K562 (cell line): ENCODE measurements at regions not wholly inside any gene's neighbourhood (a gene's known extent, or its start where the extent isn't known, plus 50 kb on each side); places are given as distances from the start of the nearest gene placed in this dataset.

Experiments
- ATAC-seq: fragments of 200-7000 bp; cut with Tn5 transposase; 3 replicates; pipeline ENCODE4 v1.9.1; 2020; ENCODE audit warnings: moderate library complexity
- BruUV-seq: library from RNA; stranded (reverse); fragments of 400-500 nt; replicated peaks from 2 replicates; lab custom pipeline; 2021; lab: Mats Ljungman, UMichigan
- CTCF ChIA-PET: fragments of 300-600 bp; formaldehyde crosslinking; extraction: SDS; loops from one replicate; lab custom pipeline; 2021; ENCODE audit warnings: low intra/inter-chr PET ratio; lab: Yijun Ruan, JAX
- POLR2A ChIA-PET: fragments of 300-600, 350-650 bp; sonication (Branson Sonifier 250); formaldehyde crosslinking; extraction: SDS; loops from one replicate; lab custom pipeline; 2021; ENCODE audit warnings: antibody characterized with exemption, inconsistent platforms; lab: Yijun Ruan, JAX
- DNase-seq, 4 experiments: peaks; one replicate each; pipeline versions ENCODE4 v3.0.0 to v3.0.0-alpha.2; 2011 to 2018; ENCODE audit warnings: low spot score in 3 of 4, mixed read lengths in 3 of 4; ENCODE audit errors: extremely low read depth in 1 of 4
- FAIRE-seq: peaks from 2 replicates; lab custom pipeline; 2011; peaks lifted over from hg19 to GRCh38; lab: Jason Lieb, UNC
- H2AFZ ChIP-seq: 2 replicates; pipeline ENCODE4 v1.6.0; 2011; ENCODE audit warnings: low read depth, low read length, control low read depth, inconsistent platforms
- H3K27ac ChIP-seq: fragments of 200-600 bp; 3 replicates; pipeline ENCODE4 v1.8.0; 2011; ENCODE audit warnings: low read depth, mild to moderate bottlenecking, control low read depth, inconsistent platforms, low read length, moderate library complexity, mixed read lengths; ENCODE audit errors: extremely low read depth
- H3K27me3 ChIP-seq, 2 experiments: fragments of 300-600 bp in 1 of 2; 2 replicates in 1 of 2; 3 replicates in 1 of 2; pipeline versions ENCODE4 v1.6.0 to v1.8.0; 2011; ENCODE audit warnings: inconsistent platforms in 2 of 2, low read length in 2 of 2, mild to moderate bottlenecking in 1 of 2, mixed read lengths in 1 of 2, moderate library complexity in 1 of 2; ENCODE audit not compliant: control insufficient read depth in 2 of 2, insufficient read depth in 2 of 2
- H3K36me3 ChIP-seq: fragments of 300-600 bp; 3 replicates; pipeline ENCODE4 v1.8.0; 2011; ENCODE audit warnings: mild to moderate bottlenecking, low read length, inconsistent platforms; ENCODE audit not compliant: control insufficient read depth, insufficient read depth
- H3K4me1 ChIP-seq, 2 experiments: fragments of 200-600 bp in 1 of 2; replicated peaks in 1 of 2; 2 replicates in 1 of 2; 3 replicates in 1 of 2; pipeline versions ENCODE4 v1.5.1 to v1.8.0; 2011; ENCODE audit warnings: inconsistent platforms in 2 of 2, low read length in 2 of 2, mild to moderate bottlenecking in 1 of 2, mixed read lengths in 1 of 2, moderate library complexity in 1 of 2; ENCODE audit not compliant: control insufficient read depth in 2 of 2, insufficient read depth in 2 of 2
- H3K4me2 ChIP-seq: 2 replicates; pipeline ENCODE4 v1.6.1; 2011; ENCODE audit warnings: low read length, control low read depth, inconsistent platforms, mixed read lengths; ENCODE audit not compliant: insufficient read depth
- H3K4me3 ChIP-seq: fragments of 200-600 bp; sonication (generic), shearing (Covaris generic); 2 replicates; pipeline ENCODE4 v1.5.1; 2016; ENCODE audit warnings: control low read depth, inconsistent platforms
- H3K79me2 ChIP-seq: fragments of 200-600 bp; 3 replicates; pipeline ENCODE4 v1.8.0; 2011; ENCODE audit warnings: low read length, inconsistent platforms; ENCODE audit not compliant: control insufficient read depth, insufficient read depth
- H3K9ac ChIP-seq, 2 experiments: 2 replicates each; pipeline versions ENCODE4 v1.6.0 to v1.6.1; 2011; ENCODE audit warnings: low read depth in 2 of 2, low read length in 2 of 2, control low read depth in 1 of 2, inconsistent platforms in 1 of 2, mild to moderate bottlenecking in 1 of 2, mixed read lengths in 1 of 2; ENCODE audit not compliant: insufficient read depth in 1 of 2
- H3K9me1 ChIP-seq: one replicate; pipeline ENCODE4 v1.6.0; 2011; ENCODE audit warnings: inconsistent platforms, mild to moderate bottlenecking, low read length, moderate library complexity; ENCODE audit not compliant: control insufficient read depth, insufficient read depth
- H3K9me3 ChIP-seq: replicated peaks from 2 replicates; pipeline ENCODE4 v1.5.1; 2011; ENCODE audit warnings: low read depth, low read length, inconsistent platforms; ENCODE audit not compliant: control insufficient read depth, insufficient read depth
- H4K20me1 ChIP-seq: replicated peaks from 2 replicates; pipeline ENCODE4 v1.6.1; 2011; ENCODE audit warnings: low read length, inconsistent platforms, mixed read lengths; ENCODE audit not compliant: control insufficient read depth, insufficient read depth
- CREB3 ChIP-seq: fragments of 450-650 bp; conservative IDR thresholded peaks from 2 replicates; pipeline ENCODE4 v1.6.1; 2016; ENCODE audit warnings: missing genetic modification characterization, low read depth, mild to moderate bottlenecking, missing compliant biosample characterization, moderate library complexity
- HCFC1 ChIP-seq: IDR thresholded peaks from 2 replicates; pipeline ENCODE4 v1.6.1; 2012; ENCODE audit warnings: low read depth, low read length, improper control_type of control experiment
- ILK ChIP-seq: fragments of 450-650 bp; IDR thresholded peaks from 2 replicates; pipeline ENCODE4 v1.6.1; 2016; ENCODE audit warnings: missing genetic modification characterization, low read depth, mild to moderate bottlenecking, missing compliant biosample characterization, moderate library complexity, borderline replicate concordance
- MLLT1 ChIP-seq, 2 experiments: fragments of 450-650 bp; IDR thresholded peaks; 2 replicates each; pipeline ENCODE4 v1.6.1; 2016
- TAF9B ChIP-seq: fragments of 450-650 bp; IDR thresholded peaks from 2 replicates; pipeline ENCODE4 v1.6.1; 2018; ENCODE audit warnings: mild to moderate bottlenecking; ENCODE audit not compliant: partially characterized antibody
- TCF7L2 ChIP-seq: fragments of 150-350 bp; IDR thresholded peaks from 2 replicates; pipeline ENCODE4 v1.6.1; 2016; ENCODE audit warnings: low read depth, mild to moderate bottlenecking, low read length, moderate library complexity
- ZBTB1 ChIP-seq: sonication (generic); formaldehyde crosslinking; IDR thresholded peaks from 2 replicates; pipeline ENCODE4 v1.8.1; 2023; ENCODE audit warnings: missing genetic modification reagents, low read depth, mild to moderate bottlenecking, borderline replicate concordance
- ZNF583 ChIP-seq: fragments of 250-450 bp; sonication (Bioruptor Pico); IDR thresholded peaks from 2 replicates; pipeline ENCODE4 v1.4.0; 2020
- WGBS: fragments of 100-300 bp; shearing (Covaris generic); methylation state at CpG from one replicate; pipeline ENCODE4 v1.1.6; 2016; ENCODE audit warnings: low coverage, mixed read lengths; ENCODE audit not compliant: insufficient coverage; ENCODE audit errors: missing lambda C conversion rate; 5-methylcytosine and 5-hydroxymethylcytosine counted together
- in situ Hi-C: fragments of 300-500 bp; cut with MboI; formaldehyde crosslinking; loops from 4 replicates; pipeline ENCODE4 v1.15.0; 2018; ENCODE audit warnings: inconsistent platforms, mixed read lengths
- intact Hi-C: fragments of 100-400 bp; cut with micrococcal nuclease; formaldehyde crosslinking; loops from 2 replicates; pipeline ENCODE4 v1.14.2; 2022
- TF ChIP-seq, protein P1 (sequence below): fragments of 200-800 bp; sonication (Bioruptor generic); IDR thresholded peaks from 2 replicates; pipeline ENCODE4 v1.6.1; 2016; ENCODE audit warnings: missing genetic modification characterization, missing compliant biosample characterization

- Histone ChIP-seq H3K27me3 (no peaks in the 10 kb centered on the region), H3K27ac (no peak overlapping the region), H3K4me1 (no peaks in the 10 kb centered on the region), H3K4me3 (no peak overlapping the region), H3K79me2 (no peaks in the 10 kb centered on the region), H3K9me1 (no peaks in the 10 kb centered on the region), H3K9ac (no peak overlapping the region), H3K9me3 (no peaks in the 10 kb centered on the region), H3K36me3 (no peaks in the 10 kb centered on the region), H2AFZ (no peak overlapping the region), H3K4me2 (no peak overlapping the region), H4K20me1 (no peaks in the 10 kb centered on the region)
- 0% methylated on average over 4 of the region's 8 CpGs for WGBS
- BruUV-seq = no TSS peak
- intact Hi-C loops (no loop called here), in situ Hi-C loops (no loop called here)
- ATAC-seq (no peak), FAIRE-seq (no peak), DNase-seq (no peak)
- no peak for TF ChIP-seq ZNF583 (CRISPR knock-in tag)
- TF ChIP-seq ILK (tag) = no peak
- TF ChIP-seq HCFC1 = no peak
- CTCF ChIA-PET = no interaction called here
- POLR2A ChIA-PET = no interaction called here
Measured at GRCh38 chr14:97641827-97642226, 844.6 kb downstream of the VRK1 start.

DNA sequence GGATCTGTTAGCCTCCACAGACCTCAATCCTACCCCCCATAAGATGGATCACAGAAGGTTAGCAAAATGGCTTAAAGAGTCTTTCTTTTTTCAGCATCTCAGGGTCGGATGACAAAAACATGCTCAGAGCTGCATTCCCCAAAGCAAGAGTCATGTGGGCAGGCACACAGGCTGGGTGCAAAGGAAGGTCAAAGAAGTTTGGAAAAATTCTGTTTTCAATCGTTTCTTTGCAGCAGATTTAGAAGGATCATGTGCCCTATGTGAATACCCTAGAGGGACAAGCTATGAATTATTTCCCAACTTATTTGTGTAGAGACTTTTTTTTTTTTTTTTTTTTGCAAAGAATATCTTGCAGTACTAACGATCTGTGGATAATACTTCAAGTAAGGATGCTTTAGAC lies 845.4 kb downstream of the VRK1 start:
- 4% methylated on average over 2 of the region's 3 CpGs for WGBS
- intact Hi-C loops = no loop called here
- ChIA-PET CTCF (no interaction called here), POLR2A (no interaction called here)
- H2AFZ ChIP-seq = no peak overlapping the region
- no peak for DNase-seq
- no peak overlapping the region for H3K4me2 ChIP-seq
- in situ Hi-C loops = no loop called here
- no peak for ATAC-seq
- H3K9me3 ChIP-seq = no peaks in the 10 kb centered on the region
- no peaks in the 10 kb centered on the region for H3K36me3 ChIP-seq
- H3K79me2 ChIP-seq = no peaks in the 10 kb centered on the region
- H3K4me3 ChIP-seq = no peak overlapping the region
- no TSS peak for BruUV-seq
- no peaks in the 10 kb centered on the region for H4K20me1 ChIP-seq
- no peaks in the 10 kb centered on the region for H3K27me3 ChIP-seq
- no peak overlapping the region for H3K27ac ChIP-seq
- no peaks in the 10 kb centered on the region for H3K4me1 ChIP-seq
- H3K9me1 ChIP-seq = no peaks in the 10 kb centered on the region
- no peak overlapping the region for H3K9ac ChIP-seq
- no peak for FAIRE-seq
- TF ChIP-seq CREB3 (tag) (no peak), ZBTB1 (CRISPR knock-in tag) (no peak), TCF7L2 (no peak), TAF9B (no peak), MLLT1 (IDR thresholded peaks at IDR 0.05) (no peak)
- TF ChIP-seq, protein P1, sequence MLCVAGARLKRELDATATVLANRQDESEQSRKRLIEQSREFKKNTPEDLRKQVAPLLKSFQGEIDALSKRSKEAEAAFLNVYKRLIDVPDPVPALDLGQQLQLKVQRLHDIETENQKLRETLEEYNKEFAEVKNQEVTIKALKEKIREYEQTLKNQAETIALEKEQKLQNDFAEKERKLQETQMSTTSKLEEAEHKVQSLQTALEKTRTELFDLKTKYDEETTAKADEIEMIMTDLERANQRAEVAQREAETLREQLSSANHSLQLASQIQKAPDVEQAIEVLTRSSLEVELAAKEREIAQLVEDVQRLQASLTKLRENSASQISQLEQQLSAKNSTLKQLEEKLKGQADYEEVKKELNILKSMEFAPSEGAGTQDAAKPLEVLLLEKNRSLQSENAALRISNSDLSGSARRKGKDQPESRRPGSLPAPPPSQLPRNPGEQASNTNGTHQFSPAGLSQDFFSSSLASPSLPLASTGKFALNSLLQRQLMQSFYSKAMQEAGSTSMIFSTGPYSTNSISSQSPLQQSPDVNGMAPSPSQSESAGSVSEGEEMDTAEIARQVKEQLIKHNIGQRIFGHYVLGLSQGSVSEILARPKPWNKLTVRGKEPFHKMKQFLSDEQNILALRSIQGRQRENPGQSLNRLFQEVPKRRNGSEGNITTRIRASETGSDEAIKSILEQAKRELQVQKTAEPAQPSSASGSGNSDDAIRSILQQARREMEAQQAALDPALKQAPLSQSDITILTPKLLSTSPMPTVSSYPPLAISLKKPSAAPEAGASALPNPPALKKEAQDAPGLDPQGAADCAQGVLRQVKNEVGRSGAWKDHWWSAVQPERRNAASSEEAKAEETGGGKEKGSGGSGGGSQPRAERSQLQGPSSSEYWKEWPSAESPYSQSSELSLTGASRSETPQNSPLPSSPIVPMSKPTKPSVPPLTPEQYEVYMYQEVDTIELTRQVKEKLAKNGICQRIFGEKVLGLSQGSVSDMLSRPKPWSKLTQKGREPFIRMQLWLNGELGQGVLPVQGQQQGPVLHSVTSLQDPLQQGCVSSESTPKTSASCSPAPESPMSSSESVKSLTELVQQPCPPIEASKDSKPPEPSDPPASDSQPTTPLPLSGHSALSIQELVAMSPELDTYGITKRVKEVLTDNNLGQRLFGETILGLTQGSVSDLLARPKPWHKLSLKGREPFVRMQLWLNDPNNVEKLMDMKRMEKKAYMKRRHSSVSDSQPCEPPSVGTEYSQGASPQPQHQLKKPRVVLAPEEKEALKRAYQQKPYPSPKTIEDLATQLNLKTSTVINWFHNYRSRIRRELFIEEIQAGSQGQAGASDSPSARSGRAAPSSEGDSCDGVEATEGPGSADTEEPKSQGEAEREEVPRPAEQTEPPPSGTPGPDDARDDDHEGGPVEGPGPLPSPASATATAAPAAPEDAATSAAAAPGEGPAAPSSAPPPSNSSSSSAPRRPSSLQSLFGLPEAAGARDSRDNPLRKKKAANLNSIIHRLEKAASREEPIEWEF = no peak
